ENCODE measurements at regions not wholly inside any gene's neighbourhood (a gene's known extent, or its start where the extent isn't known, plus 50 kb on each side); places are given as distances from the start of the nearest gene placed in this dataset.

DNA sequence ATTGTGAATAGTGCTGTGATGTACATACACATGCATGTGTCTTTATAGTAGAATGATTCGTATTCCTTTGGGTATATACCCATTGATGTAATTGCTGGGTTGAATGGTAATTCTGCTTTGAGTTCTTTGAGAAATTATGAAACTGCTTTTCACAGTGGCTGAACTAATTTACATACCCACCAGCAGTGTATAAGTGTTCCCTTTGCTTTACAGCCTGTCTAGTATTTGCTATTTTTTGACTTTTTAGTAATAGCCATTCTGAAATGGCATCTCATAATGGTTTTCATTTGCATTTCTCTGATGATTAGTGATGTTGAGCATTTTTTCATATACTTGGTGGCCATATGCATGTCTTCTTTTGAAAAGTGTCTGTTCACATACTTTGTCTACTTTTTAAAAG lies 54.5 kb upstream of the FAM78B start:
- no peaks in the 10 kb centered on the region for H3K27me3 Mint-ChIP-seq
- peaks cover 0 to 25% of the 10 kb centered on the region in 2 donors for H3K36me3 Mint-ChIP-seq
- H3K9me3 Mint-ChIP-seq = peaks cover 18 to 72% (median 38%) of the 10 kb centered on the region in 7 donors
- no peak overlapping the region for H3K4me3 Mint-ChIP-seq
- no peaks in the 10 kb centered on the region for H3K4me1 Mint-ChIP-seq
- no peak overlapping the region for H3K27ac Mint-ChIP-seq
- ATAC-seq (ENCODE audit: low read depth in 2 of 2) (no peak), DNase-seq (no peak)

DNA sequence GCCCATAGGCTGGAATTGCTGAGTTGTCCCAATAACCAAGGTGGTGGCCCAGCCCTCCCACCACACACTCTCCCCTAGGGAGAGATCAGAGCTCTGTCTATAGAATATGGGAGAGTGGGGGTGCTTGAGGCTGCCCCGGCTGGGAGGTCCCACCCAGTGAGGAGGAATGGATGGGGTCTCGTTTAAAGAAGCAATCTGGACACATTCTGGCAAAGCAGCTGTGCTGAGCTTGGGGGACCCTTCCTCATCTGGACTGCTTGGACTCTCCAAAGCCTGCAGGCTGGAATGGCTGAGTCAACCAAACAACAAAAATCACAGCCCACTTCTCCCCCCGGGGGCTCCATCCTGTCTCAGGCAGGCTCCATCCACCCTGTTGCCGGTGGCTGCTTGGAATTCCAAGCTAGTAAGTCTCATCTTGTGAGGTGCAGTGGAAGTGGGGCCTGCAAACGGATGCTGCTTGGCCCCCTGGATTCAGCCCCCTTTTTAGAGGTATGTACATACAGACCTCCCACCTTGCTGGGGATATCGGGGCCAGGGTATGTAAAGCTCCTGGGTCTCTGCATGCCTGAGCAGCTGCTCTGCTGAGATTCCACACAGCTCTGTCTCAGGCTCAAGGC lies 67.1 kb upstream of the FAM78B start:
- H3K36me3 Mint-ChIP-seq = no peaks in the 10 kb centered on the region
- ATAC-seq (ENCODE audit: low read depth in 2 of 2) (no peak), DNase-seq (no peak)
- H3K27me3 Mint-ChIP-seq = no peaks in the 10 kb centered on the region
- no peak overlapping the region for H3K27ac Mint-ChIP-seq
- no peaks in the 10 kb centered on the region for H3K4me1 Mint-ChIP-seq
- H3K9me3 Mint-ChIP-seq = peaks cover 5 to 23% (median 9%) of the 10 kb centered on the region in 7 donors
- H3K4me3 Mint-ChIP-seq = no peak overlapping the region

DNA sequence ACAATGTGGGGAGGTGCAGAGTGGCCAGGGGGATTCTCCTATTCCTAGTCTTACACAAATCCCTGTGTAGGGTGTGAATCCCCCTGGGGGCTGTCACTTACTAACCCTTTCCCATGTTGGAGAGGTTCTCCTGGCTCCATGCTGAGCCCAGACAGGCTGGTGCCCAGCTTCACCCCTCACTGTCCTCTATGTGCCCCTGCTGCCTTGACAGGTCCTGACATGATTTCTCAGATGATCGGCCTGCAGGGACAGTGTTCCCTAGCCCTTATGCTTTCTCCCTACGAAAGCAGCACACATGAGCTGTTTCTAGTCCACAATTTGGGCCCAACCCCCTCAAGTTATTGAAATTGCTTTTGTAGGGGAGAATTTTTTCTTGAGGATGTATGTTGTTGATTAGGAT lies 68.9 kb upstream of the FAM78B start:
- Mint-ChIP-seq H3K27ac (peak overlapping the region in 1 of 6 donors; percentile 59), H3K4me3 (no peak overlapping the region), H3K27me3 (no peaks in the 10 kb centered on the region), H3K9me3 (peaks cover 5 to 19% (median 8%) of the 10 kb centered on the region in 7 donors), H3K4me1 (no peaks in the 10 kb centered on the region), H3K36me3 (no peaks in the 10 kb centered on the region)
- ATAC-seq (ENCODE audit: low read depth in 2 of 2) = no peak
- DNase-seq = no peak

DNA sequence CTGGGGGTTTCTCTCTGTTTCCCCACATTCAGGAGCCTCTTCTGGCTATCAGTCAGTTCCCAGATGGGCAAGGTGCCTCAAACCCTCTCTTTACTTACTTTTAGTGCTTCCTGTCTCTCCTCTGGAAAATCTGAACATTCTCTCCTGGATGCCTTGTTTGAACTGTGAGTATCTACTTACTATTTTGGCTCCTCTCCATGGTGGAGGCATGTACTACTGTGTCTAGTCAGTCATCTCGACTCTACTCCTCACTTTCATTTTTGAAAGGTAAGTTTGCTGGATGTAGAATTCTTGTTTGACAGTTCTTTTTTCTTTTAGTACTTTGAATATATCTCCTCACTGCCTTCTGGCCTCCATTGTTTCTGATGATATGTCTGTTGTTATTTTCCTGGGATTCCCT lies 70.9 kb upstream of the FAM78B start:
- no peaks in the 10 kb centered on the region for H3K36me3 Mint-ChIP-seq
- DNase-seq (no peak), ATAC-seq (ENCODE audit: low read depth in 2 of 2) (no peak)
- H3K27me3 Mint-ChIP-seq = no peaks in the 10 kb centered on the region
- H3K27ac Mint-ChIP-seq = no peak overlapping the region
- H3K4me3 Mint-ChIP-seq = no peak overlapping the region
- H3K9me3 Mint-ChIP-seq = peaks cover 0 to 13% (median 9%) of the 10 kb centered on the region in 7 donors
- no peaks in the 10 kb centered on the region for H3K4me1 Mint-ChIP-seq

DNA sequence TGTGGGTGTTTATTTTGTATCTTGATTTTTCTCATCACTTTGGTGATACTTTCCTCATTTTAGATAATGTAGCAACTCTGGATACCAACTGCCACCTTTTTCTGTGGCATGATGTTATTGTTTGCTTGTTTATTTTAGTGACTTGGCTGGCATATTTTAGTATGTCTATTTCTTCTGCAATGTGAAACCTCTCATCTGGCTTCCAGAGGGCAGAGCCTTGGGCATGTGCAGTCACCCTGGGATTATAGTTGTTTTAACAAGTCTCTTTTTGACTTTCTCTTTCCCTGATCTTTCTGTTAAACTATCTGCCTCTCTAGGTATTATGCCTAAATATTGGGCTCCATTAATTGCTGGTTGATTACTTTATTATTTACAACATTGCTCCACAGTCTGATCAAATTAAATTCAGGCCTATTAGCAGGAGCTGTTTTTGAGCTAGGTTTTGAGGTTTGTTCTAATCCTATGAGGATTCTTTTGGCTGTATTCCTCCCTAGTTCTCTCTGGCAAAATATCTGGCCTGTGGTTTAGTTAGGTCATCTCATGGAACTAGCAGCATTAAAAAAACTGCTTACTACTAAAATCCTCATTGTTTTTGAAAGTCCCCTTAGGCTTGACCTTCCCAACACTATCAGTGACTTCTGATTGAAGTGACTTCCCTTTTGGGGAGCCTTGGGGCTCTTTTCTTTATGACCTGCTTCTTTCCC lies 86.4 kb upstream of the FAM78B start:
- H3K9me3 Mint-ChIP-seq = peaks cover 7 to 60% (median 22%) of the 10 kb centered on the region in 7 donors
- H3K36me3 Mint-ChIP-seq = peaks cover 0 to 12% of the 10 kb centered on the region in 2 donors
- H3K27ac Mint-ChIP-seq = no peak overlapping the region
- DNase-seq (no peak), ATAC-seq (ENCODE audit: low read depth in 2 of 2) (no peak)
- H3K4me3 Mint-ChIP-seq = no peak overlapping the region
- H3K27me3 Mint-ChIP-seq = no peaks in the 10 kb centered on the region
- no peaks in the 10 kb centered on the region for H3K4me1 Mint-ChIP-seq

DNA sequence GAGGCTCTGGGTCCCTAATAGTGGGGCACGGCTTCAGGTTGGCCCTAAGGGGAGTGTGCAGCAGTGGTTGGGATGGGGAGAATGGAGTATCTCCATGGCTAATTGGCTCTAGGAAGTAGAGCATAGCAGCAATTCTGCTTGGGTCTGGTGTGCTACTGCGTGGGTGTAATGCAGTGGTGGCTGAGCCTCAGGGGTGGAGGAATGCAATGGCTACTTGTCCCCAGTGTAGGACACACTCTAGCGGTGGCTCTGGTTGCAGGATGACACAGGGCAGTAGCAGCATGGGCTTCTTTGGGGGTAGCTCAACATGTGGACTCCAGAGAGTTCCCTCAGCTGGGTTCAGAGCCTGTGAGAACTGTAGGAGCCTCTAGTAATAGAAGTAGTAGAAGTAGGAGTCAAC lies 91.2 kb upstream of the FAM78B start:
- Mint-ChIP-seq H3K4me3 (no peak overlapping the region), H3K4me1 (no peaks in the 10 kb centered on the region), H3K36me3 (peaks cover 0 to 12% of the 10 kb centered on the region in 2 donors), H3K27ac (no peak overlapping the region), H3K27me3 (peaks cover 0 to 4% (median 0%) of the 10 kb centered on the region in 3 donors), H3K9me3 (peaks cover 5 to 42% (median 15%) of the 10 kb centered on the region in 7 donors)
- ATAC-seq (ENCODE audit: low read depth in 2 of 2) (no peak), DNase-seq (no peak)

DNA sequence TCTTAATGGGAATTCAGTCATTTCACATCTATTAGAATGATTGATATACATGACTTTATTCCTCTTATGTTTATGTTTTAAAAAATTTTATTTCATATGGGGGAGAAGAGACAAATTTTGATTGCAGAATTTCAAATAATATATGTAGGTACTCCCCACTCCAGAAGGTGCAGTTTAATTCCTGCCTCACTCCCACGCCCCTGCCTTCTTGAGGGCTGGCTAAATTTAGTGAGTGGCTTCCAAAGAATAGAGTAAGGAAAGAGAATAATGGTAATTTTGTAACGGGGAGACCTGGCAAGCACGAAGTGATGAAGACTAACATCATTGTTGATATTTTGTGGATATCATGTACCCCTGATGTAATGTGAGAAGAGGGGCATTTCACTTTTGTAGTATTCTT lies 94.7 kb upstream of the FAM78B start:
- DNase-seq = no peak
- Mint-ChIP-seq H3K27me3 (peaks cover 0 to 4% (median 4%) of the 10 kb centered on the region in 3 donors), H3K4me3 (no peak overlapping the region), H3K36me3 (peaks cover 0 to 3% of the 10 kb centered on the region in 2 donors), H3K4me1 (no peaks in the 10 kb centered on the region), H3K9me3 (peaks cover 0 to 7% (median 4%) of the 10 kb centered on the region in 7 donors), H3K27ac (no peak overlapping the region)
- no peak for ATAC-seq (ENCODE audit: low read depth in 2 of 2)

DNA sequence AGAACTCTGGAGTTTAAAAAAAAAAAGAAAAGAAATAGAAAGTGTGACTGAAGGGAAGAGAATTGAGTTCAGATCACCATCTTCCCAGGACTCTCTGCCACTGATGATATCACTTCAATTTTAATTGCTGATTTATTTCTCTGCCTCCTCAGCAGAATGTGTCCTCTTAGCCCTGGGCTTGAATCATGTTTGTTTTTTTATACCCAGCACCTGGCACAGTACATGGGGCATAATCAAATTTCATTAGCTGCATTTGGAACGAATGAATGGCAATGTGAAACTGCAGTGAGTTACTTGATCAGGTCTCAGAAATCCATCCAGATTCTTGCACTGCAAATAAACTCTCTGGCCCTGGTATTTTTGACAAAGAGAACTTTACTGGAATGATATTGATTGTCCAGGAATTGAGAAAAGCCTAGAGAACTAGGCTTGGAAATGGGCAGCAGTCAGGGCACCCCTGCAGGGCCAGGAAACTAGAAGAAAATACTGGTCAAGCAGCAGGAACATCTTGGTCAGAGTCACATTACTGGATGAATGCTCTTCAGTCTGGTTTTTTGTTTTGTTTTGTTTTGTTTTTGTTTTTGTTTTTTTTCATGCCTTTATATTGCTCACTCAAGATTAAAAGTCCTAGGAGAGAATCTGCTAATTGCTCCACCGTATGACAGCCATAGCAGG lies 103.8 kb upstream of the FAM78B start:
- Mint-ChIP-seq H3K36me3 (peaks cover 0 to 1% of the 10 kb centered on the region in 2 donors), H3K27ac (no peak overlapping the region), H3K4me3 (no peak overlapping the region), H3K4me1 (no peaks in the 10 kb centered on the region), H3K27me3 (no peaks in the 10 kb centered on the region), H3K9me3 (peaks cover 0 to 26% (median 6%) of the 10 kb centered on the region in 7 donors)
- ATAC-seq (ENCODE audit: low read depth in 2 of 2) = no peak
- DNase-seq = no peak

DNA sequence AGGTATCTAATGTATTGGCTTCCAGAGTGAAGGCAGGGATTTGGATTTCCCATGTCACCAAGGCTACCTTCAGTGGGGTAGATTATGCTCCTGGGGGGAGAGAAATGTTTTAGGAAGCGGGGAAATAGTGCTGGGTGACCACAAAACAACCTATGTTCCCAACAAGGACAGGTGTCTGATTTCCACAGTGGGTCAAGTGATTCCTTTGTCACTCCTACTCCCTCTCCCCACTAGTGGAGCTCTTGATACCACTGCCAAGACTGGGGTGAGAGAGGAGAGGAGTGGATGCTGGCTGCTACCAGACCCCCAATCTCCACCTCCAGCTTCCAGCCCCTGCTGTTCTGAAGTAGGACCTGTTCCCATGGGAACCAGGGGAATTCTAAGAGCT lies 104.3 kb upstream of the FAM78B start:
- no peak overlapping the region for H3K4me3 Mint-ChIP-seq
- no peak for DNase-seq
- H3K4me1 Mint-ChIP-seq = no peaks in the 10 kb centered on the region
- peaks cover 2 to 31% (median 6%) of the 10 kb centered on the region in 7 donors for H3K9me3 Mint-ChIP-seq
- H3K36me3 Mint-ChIP-seq = peaks cover 0 to 7% of the 10 kb centered on the region in 2 donors
- no peak overlapping the region for H3K27ac Mint-ChIP-seq
- no peak for ATAC-seq (ENCODE audit: low read depth in 2 of 2)
- no peaks in the 10 kb centered on the region for H3K27me3 Mint-ChIP-seq

DNA sequence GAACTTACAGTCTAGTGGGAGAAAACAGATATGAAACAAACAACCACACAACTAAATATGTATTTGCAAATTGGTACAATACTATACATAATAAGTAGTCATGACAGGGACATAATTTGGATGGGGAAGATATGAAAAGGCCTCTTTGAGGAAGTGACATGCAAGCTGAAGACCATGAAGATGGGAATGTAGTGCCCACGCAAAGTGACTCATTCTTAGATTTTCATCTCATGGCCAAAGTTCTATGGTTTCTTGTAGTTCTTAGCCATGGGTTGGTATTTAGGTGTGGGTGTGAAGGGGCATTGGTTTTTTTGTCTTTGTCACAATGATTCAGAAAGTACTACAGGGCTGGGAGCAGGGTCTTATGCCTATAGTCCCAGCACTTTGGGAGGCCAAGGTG lies 105.4 kb upstream of the FAM78B start:
- no peak overlapping the region for H3K4me3 Mint-ChIP-seq
- H3K27me3 Mint-ChIP-seq = no peaks in the 10 kb centered on the region
- no peak overlapping the region for H3K27ac Mint-ChIP-seq
- H3K4me1 Mint-ChIP-seq = no peaks in the 10 kb centered on the region
- no peak for DNase-seq
- peaks cover 0 to 9% of the 10 kb centered on the region in 2 donors for H3K36me3 Mint-ChIP-seq
- peaks cover 5 to 34% (median 12%) of the 10 kb centered on the region in 7 donors for H3K9me3 Mint-ChIP-seq
- ATAC-seq (ENCODE audit: low read depth in 2 of 2) = no peak

DNA sequence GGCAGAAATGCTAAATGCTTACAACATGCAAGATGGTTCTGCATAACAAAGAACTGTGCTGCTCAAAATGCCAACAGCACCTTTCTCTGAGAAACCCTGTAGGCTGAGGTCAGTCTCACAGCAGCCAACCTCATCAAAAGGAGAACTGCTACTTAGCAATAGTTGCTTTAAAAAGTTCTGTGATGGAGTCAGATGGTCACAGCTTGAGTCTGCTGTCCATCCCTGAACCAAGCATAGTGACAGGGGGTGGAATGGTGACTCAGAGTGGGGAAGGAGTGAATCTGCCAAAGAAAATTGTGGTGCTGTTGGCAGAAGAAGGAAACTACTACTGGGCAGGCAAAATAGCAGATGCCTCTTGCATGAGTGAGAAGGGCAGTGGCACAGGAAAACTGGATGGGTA lies 106.0 kb upstream of the FAM78B start:
- H3K27ac Mint-ChIP-seq = peak overlapping the region in 1 of 6 donors; percentile 11
- peak overlapping the region in 1 of 8 donors; percentile 25 for H3K4me3 Mint-ChIP-seq
- DNase-seq (no peak), ATAC-seq (ENCODE audit: low read depth in 2 of 2) (no peak)
- no peaks in the 10 kb centered on the region for H3K4me1 Mint-ChIP-seq
- peaks cover 0 to 9% of the 10 kb centered on the region in 2 donors for H3K36me3 Mint-ChIP-seq
- H3K9me3 Mint-ChIP-seq = peaks cover 5 to 34% (median 12%) of the 10 kb centered on the region in 7 donors
- no peaks in the 10 kb centered on the region for H3K27me3 Mint-ChIP-seq

DNA sequence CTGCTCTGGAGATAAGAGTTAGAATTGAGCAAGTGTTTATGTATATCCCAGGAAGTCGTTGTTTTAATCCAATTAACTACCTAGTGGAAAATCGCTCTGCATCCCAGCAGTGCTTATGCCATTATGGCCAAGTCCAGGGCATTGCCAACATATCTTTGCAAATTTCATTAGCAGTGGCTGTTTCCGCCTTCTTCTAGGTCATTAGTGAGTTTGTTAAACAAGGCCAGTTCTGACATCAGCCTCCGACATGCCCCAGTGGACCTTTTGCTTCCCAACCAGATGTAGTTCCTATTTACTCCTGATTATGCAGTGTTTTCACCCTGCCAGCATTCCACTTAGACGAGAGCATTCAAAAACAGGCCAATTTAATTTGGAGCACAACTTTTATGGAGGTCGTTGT lies 106.8 kb upstream of the FAM78B start:
- peaks cover 0 to 9% of the 10 kb centered on the region in 2 donors for H3K36me3 Mint-ChIP-seq
- no peak for ATAC-seq (ENCODE audit: low read depth in 2 of 2)
- no peaks in the 10 kb centered on the region for H3K4me1 Mint-ChIP-seq
- no peak for DNase-seq
- H3K27me3 Mint-ChIP-seq = no peaks in the 10 kb centered on the region
- H3K4me3 Mint-ChIP-seq = no peak overlapping the region
- peaks cover 5 to 34% (median 13%) of the 10 kb centered on the region in 7 donors for H3K9me3 Mint-ChIP-seq
- H3K27ac Mint-ChIP-seq = no peak overlapping the region

DNA sequence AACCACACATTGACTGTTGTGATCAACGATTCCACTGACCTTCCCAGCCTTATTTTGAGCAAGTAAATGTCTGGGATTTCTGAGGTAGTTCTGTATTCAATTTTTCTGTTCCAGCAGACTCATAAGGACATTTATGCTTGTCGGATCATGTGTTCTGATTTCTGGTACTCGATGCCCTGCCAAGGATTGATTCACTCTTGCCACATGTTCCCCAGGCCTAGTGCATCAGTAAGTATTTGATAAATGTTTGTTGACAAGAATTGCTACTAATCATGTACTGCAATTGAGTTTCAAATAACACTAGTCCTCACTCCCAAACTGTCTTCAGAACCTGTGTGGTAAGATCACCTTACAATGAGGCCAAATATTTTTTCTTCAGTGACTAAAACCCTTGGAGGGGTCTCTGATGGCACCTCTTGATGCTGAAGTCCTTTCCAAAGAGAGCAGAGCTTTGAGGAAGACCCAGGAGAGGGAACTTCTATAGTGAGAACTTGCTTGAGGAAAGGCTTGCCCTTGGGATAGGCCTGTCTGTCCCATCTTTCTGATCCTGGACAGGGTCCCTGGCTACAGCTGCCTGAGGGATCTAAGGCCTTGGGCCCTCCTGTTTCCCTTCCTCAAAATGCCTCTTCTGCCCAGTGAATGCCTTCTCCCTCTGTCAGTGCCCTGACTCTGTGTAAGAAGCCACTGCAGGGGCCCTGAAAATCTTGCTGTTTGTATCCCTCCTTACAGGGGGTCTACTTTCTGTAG lies 115.8 kb upstream of the FAM78B start:
- H3K36me3 Mint-ChIP-seq = no peaks in the 10 kb centered on the region
- ATAC-seq (ENCODE audit: low read depth in 2 of 2) (no peak), DNase-seq (no peak)
- no peaks in the 10 kb centered on the region for H3K4me1 Mint-ChIP-seq
- H3K27me3 Mint-ChIP-seq = peaks cover 0 to 26% (median 11%) of the 10 kb centered on the region in 3 donors
- H3K4me3 Mint-ChIP-seq = no peak overlapping the region
- peaks cover 0 to 8% (median 1%) of the 10 kb centered on the region in 7 donors for H3K9me3 Mint-ChIP-seq
- no peak overlapping the region for H3K27ac Mint-ChIP-seq
